ENCODE measurements at regions not wholly inside any gene's neighbourhood (a gene's known extent, or its start where the extent isn't known, plus 50 kb on each side); places are given as distances from the start of the nearest gene placed in this dataset.

GRCh38 chr12:128055567-128055966 lies 211.4 kb upstream of the TMEM132C start:
- TF ChIP-seq, protein P1, sequence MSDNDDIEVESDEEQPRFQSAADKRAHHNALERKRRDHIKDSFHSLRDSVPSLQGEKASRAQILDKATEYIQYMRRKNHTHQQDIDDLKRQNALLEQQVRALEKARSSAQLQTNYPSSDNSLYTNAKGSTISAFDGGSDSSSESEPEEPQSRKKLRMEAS (IDR thresholded peaks at IDR 0.05) = no peak
- TF ChIP-seq TAF1 (IDR thresholded peaks at IDR 0.05; ENCODE audit: low read depth) (no peak), CEBPB (IDR thresholded peaks at IDR 0.05) (no peak), REST (IDR thresholded peaks at IDR 0.05; ENCODE audit: low read depth) (no peak), TEAD4 (IDR thresholded peaks at IDR 0.05) (no peak), NFIC (IDR thresholded peaks at IDR 0.05) (no peak), RAD21 (IDR thresholded peaks at IDR 0.05; ENCODE audit: low read depth) (no peak), EP300 (IDR thresholded peaks at IDR 0.05; ENCODE audit: borderline replicate concordance) (no peak), FOXM1 (IDR thresholded peaks at IDR 0.05; ENCODE audit: borderline replicate concordance, low read depth) (no peak), CREB1 (IDR thresholded peaks at IDR 0.05; ENCODE audit: low read depth) (no peak), TCF12 (IDR thresholded peaks at IDR 0.05; ENCODE audit: low read depth) (no peak), ZBTB7A (IDR thresholded peaks at IDR 0.05; ENCODE audit: low read depth) (no peak), EGR1 (IDR thresholded peaks at IDR 0.05) (no peak)
- TF ChIP-seq, protein P2, sequence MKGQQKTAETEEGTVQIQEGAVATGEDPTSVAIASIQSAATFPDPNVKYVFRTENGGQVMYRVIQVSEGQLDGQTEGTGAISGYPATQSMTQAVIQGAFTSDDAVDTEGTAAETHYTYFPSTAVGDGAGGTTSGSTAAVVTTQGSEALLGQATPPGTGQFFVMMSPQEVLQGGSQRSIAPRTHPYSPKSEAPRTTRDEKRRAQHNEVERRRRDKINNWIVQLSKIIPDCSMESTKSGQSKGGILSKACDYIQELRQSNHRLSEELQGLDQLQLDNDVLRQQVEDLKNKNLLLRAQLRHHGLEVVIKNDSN (IDR thresholded peaks at IDR 0.05) = no peak

DNA sequence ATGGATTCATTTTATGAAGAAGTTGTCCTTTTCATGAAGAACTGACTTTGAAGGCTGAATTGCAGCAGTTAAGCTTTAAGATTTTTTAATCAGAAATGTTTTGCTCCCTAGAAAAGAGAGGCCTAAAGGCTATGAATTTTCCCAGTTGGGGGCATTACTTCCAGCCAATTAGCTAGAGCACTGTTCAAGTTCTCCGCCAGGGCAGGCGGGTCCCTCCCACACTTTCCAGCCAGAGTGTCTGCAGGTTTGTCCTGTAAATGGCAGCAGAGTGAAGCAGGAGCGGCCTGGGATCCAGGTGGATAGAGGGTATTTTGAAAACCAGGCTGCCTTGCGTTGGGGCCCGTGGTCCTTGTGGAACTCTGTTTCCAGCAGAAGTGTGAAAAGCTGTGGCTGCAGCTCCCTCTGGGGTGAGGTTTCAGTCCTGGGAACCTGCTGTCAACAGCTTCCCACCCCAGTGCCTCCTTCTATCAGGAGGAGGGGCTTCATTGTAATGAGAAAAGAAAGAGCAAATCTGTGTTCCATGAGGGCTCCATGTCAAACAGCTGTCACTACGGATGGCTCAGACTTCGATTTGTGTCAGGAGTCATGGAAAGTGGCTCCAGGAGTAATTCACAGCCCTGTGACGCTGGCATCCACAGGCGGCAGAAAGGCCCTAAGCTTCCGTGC lies 210.7 kb upstream of the TMEM132C start:
- TF ChIP-seq TAF1 (IDR thresholded peaks at IDR 0.05; ENCODE audit: low read depth) (no peak), EGR1 (IDR thresholded peaks at IDR 0.05) (no peak), RAD21 (IDR thresholded peaks at IDR 0.05; ENCODE audit: low read depth) (no peak), EP300 (IDR thresholded peaks at IDR 0.05; ENCODE audit: borderline replicate concordance) (no peak), FOXM1 (IDR thresholded peaks at IDR 0.05; ENCODE audit: borderline replicate concordance, low read depth) (no peak), CREB1 (IDR thresholded peaks at IDR 0.05; ENCODE audit: low read depth) (no peak), TCF12 (IDR thresholded peaks at IDR 0.05; ENCODE audit: low read depth) (no peak), YY1 (IDR thresholded peaks at IDR 0.05; ENCODE audit: low read depth) (no peak), TEAD4 (IDR thresholded peaks at IDR 0.05) (no peak), REST (IDR thresholded peaks at IDR 0.05; ENCODE audit: low read depth) (no peak)

DNA sequence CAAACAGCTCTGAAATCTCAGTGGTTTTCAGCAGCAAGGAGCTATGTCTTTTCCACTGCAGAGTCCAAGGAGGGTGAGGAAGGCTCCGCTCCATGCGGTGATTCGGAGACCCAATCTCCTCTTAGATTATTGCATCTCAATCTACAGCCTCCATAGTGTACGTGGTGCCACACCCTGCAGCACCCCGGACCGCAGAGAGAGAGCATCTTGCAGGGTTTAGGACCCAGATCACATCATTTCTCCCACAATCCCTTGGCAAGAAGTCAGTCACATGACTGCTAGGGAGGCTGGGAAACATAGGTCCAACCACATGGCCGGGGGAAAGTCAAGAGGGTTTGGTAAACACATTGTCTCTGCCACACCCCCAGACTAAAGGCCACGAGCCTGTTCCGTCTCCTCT lies 209.4 kb upstream of the TMEM132C start:
- TF ChIP-seq YY1 (IDR thresholded peaks at IDR 0.05; ENCODE audit: low read depth) (no peak), CREB1 (IDR thresholded peaks at IDR 0.05; ENCODE audit: low read depth) (no peak), NFIC (IDR thresholded peaks at IDR 0.05) (no peak), TAF1 (IDR thresholded peaks at IDR 0.05; ENCODE audit: low read depth) (no peak), EGR1 (IDR thresholded peaks at IDR 0.05) (no peak), RAD21 (IDR thresholded peaks at IDR 0.05; ENCODE audit: low read depth) (no peak), REST (IDR thresholded peaks at IDR 0.05; ENCODE audit: low read depth) (no peak), TCF12 (IDR thresholded peaks at IDR 0.05; ENCODE audit: low read depth) (no peak), EP300 (IDR thresholded peaks at IDR 0.05; ENCODE audit: borderline replicate concordance) (no peak), FOXM1 (IDR thresholded peaks at IDR 0.05; ENCODE audit: borderline replicate concordance, low read depth) (no peak), ZBTB7A (IDR thresholded peaks at IDR 0.05; ENCODE audit: low read depth) (no peak), CEBPB (IDR thresholded peaks at IDR 0.05) (no peak), TEAD4 (IDR thresholded peaks at IDR 0.05) (no peak)
- TF ChIP-seq, protein P1 (IDR thresholded peaks at IDR 0.05) = no peak
- TF ChIP-seq, protein P2 (IDR thresholded peaks at IDR 0.05) = no peak
